IMR-90 (cell line): ENCODE measurements at regions not wholly inside any gene's neighbourhood (a gene's known extent, or its start where the extent isn't known, plus 50 kb on each side); places are given as distances from the start of the nearest gene placed in this dataset.

Experiments
- ATAC-seq: fragments of 200-7000 bp; cut with Tn5 transposase; 2 replicates; pipeline ENCODE4 v1.9.1; 2020; ENCODE audit warnings: low read depth, mild to moderate bottlenecking, moderate library complexity
- BruUV-seq: library from RNA; stranded (reverse); fragments of 400-500 nt; replicated peaks from 2 replicates; lab custom pipeline; 2021; lab: Mats Ljungman, UMichigan
- CTCF ChIA-PET: fragments of 300-600 bp; formaldehyde crosslinking; extraction: SDS; loops from one replicate; lab custom pipeline; 2021; ENCODE audit warnings: antibody characterized with exemption; lab: Yijun Ruan, JAX
- POLR2A ChIA-PET: fragments of 300-600 bp; sonication (Branson Sonifier 250); formaldehyde crosslinking; loops from one replicate; lab custom pipeline; 2022; ENCODE audit warnings: antibody characterized with exemption; ENCODE audit not compliant: unreplicated experiment; lab: Charles Lee
- DNase-seq: peaks from one replicate; pipeline ENCODE4 v3.0.0; 2013
- H2AFZ ChIP-seq: replicated peaks from 2 replicates; pipeline ENCODE3; 2013; ENCODE audit warnings: low read length, mild to moderate bottlenecking; ENCODE audit not compliant: poor library complexity
- H2AK5ac ChIP-seq: 2 replicates; pipeline ENCODE4 v1.6.1; 2013; ENCODE audit warnings: low read depth, low read length, inconsistent platforms
- H2AK9ac ChIP-seq: replicated peaks from 2 replicates; pipeline ENCODE3; 2013; ENCODE audit warnings: mild to moderate bottlenecking, low read depth, low read length, moderate library complexity; ENCODE audit not compliant: poor library complexity
- H2BK120ac ChIP-seq: 2 replicates; pipeline ENCODE4 v1.6.1; 2013; ENCODE audit warnings: low read depth, low read length, inconsistent platforms
- H2BK15ac ChIP-seq: 3 replicates; pipeline ENCODE4 v1.6.1; 2013; ENCODE audit warnings: low read depth, low read length, inconsistent platforms
- H2BK20ac ChIP-seq: 2 replicates; pipeline ENCODE4 v1.6.1; 2013; ENCODE audit warnings: low read depth, mild to moderate bottlenecking, inconsistent platforms, low read length, moderate library complexity
- H2BK5ac ChIP-seq: 2 replicates; pipeline ENCODE4 v1.6.1; 2013; ENCODE audit warnings: mild to moderate bottlenecking, low read depth, low read length, inconsistent platforms; ENCODE audit not compliant: poor library complexity, severe bottlenecking
- H3K14ac ChIP-seq: replicated peaks from 2 replicates; pipeline ENCODE4 v1.6.1; 2013; ENCODE audit warnings: low read depth, low read length, inconsistent platforms
- H3K18ac ChIP-seq: 2 replicates; pipeline ENCODE4 v1.6.1; 2013; ENCODE audit warnings: low read depth, low read length, control low read depth
- H3K23ac ChIP-seq: 2 replicates; pipeline ENCODE4 v1.6.1; 2013; ENCODE audit warnings: low read depth, low read length, inconsistent platforms
- H3K27ac ChIP-seq: 2 replicates; pipeline ENCODE4 v1.5.1; 2013; ENCODE audit warnings: mild to moderate bottlenecking, control low read depth, low read length; ENCODE audit not compliant: insufficient read depth
- H3K27me3 ChIP-seq: 2 replicates; pipeline ENCODE4 v1.6.1; 2013; ENCODE audit warnings: low read length; ENCODE audit not compliant: control insufficient read depth, insufficient read depth
- H3K36me3 ChIP-seq: 2 replicates; pipeline ENCODE4 v1.6.1; 2013; ENCODE audit warnings: low read length, mixed read lengths; ENCODE audit not compliant: control insufficient read depth, insufficient read depth
- H3K4ac ChIP-seq: 2 replicates; pipeline ENCODE4 v1.6.1; 2013; ENCODE audit warnings: low read depth, low read length, inconsistent platforms
- H3K4me1 ChIP-seq: 2 replicates; pipeline ENCODE4 v1.6.1; 2013; ENCODE audit warnings: low read length, mixed read lengths; ENCODE audit not compliant: control insufficient read depth, insufficient read depth
- H3K4me2 ChIP-seq: 2 replicates; pipeline ENCODE4 v1.6.1; 2013; ENCODE audit warnings: low read depth, mild to moderate bottlenecking, control low read depth, low read length, moderate library complexity
- H3K4me3 ChIP-seq: 2 replicates; pipeline ENCODE4 v1.5.1; 2013; ENCODE audit warnings: low read depth, mild to moderate bottlenecking, control low read depth, low read length, moderate library complexity; ENCODE audit not compliant: insufficient read depth
- H3K56ac ChIP-seq: 2 replicates; pipeline ENCODE4 v1.6.1; 2013; ENCODE audit warnings: low read length, inconsistent platforms; ENCODE audit not compliant: insufficient read depth; ENCODE audit errors: extremely low read depth
- H3K79me1 ChIP-seq, 2 experiments: 2 replicates each; pipeline ENCODE4 v1.6.1; 2013; ENCODE audit warnings: low read length in 2 of 2, inconsistent platforms in 1 of 2, low read depth in 1 of 2
- H3K9ac ChIP-seq: 2 replicates; pipeline ENCODE4 v1.6.1; 2013; ENCODE audit warnings: low read depth, low read length, control low read depth
- H3K9me1 ChIP-seq: 2 replicates; pipeline ENCODE4 v1.6.1; 2013; ENCODE audit warnings: low read length, inconsistent platforms; ENCODE audit not compliant: insufficient read depth
- H3K9me3 ChIP-seq: 2 replicates; pipeline ENCODE4 v1.6.1; 2013; ENCODE audit warnings: low read length; ENCODE audit not compliant: control insufficient read depth, insufficient read depth
- H4K20me1 ChIP-seq: 2 replicates; pipeline ENCODE4 v1.6.1; 2013; ENCODE audit warnings: low read length, inconsistent platforms; ENCODE audit not compliant: insufficient read depth
- H4K5ac ChIP-seq: 2 replicates; pipeline ENCODE4 v1.6.1; 2013; ENCODE audit warnings: mild to moderate bottlenecking, low read depth, low read length, control low read depth
- H4K8ac ChIP-seq, 2 experiments: 2 replicates each; pipeline ENCODE4 v1.6.1; 2013; ENCODE audit warnings: low read depth in 2 of 2, low read length in 2 of 2, control low read depth in 1 of 2, inconsistent platforms in 1 of 2
- H4K91ac ChIP-seq: 2 replicates; pipeline ENCODE4 v1.6.1; 2013; ENCODE audit warnings: low read depth, low read length, inconsistent platforms; ENCODE audit not compliant: insufficient read depth
- BHLHE40 ChIP-seq: fragments of 150-350 bp; IDR thresholded peaks from 2 replicates; pipeline ENCODE4 v1.6.1; 2016; ENCODE audit warnings: mild to moderate bottlenecking, low read depth, low read length
- CEBPB ChIP-seq: IDR thresholded peaks from 2 replicates; pipeline ENCODE4 v1.6.1; 2012; ENCODE audit warnings: low read depth, low read length, improper control_type of control experiment
- CHD1 ChIP-seq: IDR thresholded peaks from 2 replicates; pipeline ENCODE4 v1.6.1; 2012; ENCODE audit warnings: low read depth, low read length, improper control_type of control experiment
- ELK1 ChIP-seq: fragments of 150-350 bp; IDR thresholded peaks from 2 replicates; pipeline ENCODE4 v1.6.1; 2016; ENCODE audit warnings: low read depth, mild to moderate bottlenecking, low read length, moderate library complexity, borderline replicate concordance
- FOS ChIP-seq: fragments of 150-350 bp; IDR thresholded peaks from 2 replicates; pipeline ENCODE4 v1.6.1; 2016; ENCODE audit warnings: low read depth, low read length
- MAFK ChIP-seq: IDR thresholded peaks from 2 replicates; pipeline ENCODE4 v1.6.1; 2012; ENCODE audit warnings: low read depth, low read length, improper control_type of control experiment
- MAZ ChIP-seq: IDR thresholded peaks from 2 replicates; pipeline ENCODE4 v1.6.1; 2012; ENCODE audit warnings: low read depth, mild to moderate bottlenecking, low read length, improper control_type of control experiment, moderate library complexity, borderline replicate concordance
- MXI1 ChIP-seq: IDR thresholded peaks from 2 replicates; pipeline ENCODE4 v1.6.1; 2012; ENCODE audit warnings: low read depth, mild to moderate bottlenecking, low read length, moderate library complexity, borderline replicate concordance
- NFE2L2 ChIP-seq: fragments of 150-350 bp; IDR thresholded peaks from 2 replicates; pipeline ENCODE4 v1.6.1; 2016; ENCODE audit warnings: low read depth, mild to moderate bottlenecking, low read length
- RAD21 ChIP-seq: IDR thresholded peaks from 2 replicates; pipeline ENCODE4 v1.6.1; 2012; ENCODE audit warnings: low read length, improper control_type of control experiment
- RFX5 ChIP-seq: IDR thresholded peaks from 2 replicates; pipeline ENCODE4 v1.8.0; 2012; ENCODE audit warnings: low read depth, mild to moderate bottlenecking, low read length, moderate library complexity
- WGBS, 2 experiments: methylation state at CpG; one replicate each; pipeline versions ENCODE4 v1.1.5 to v1.1.7; 2013; ENCODE audit warnings: missing lambda C conversion rate in 2 of 2; ENCODE audit not compliant: insufficient read length in 1 of 2; ENCODE audit errors: extremely low coverage in 2 of 2; 5-methylcytosine and 5-hydroxymethylcytosine counted together
- dilution Hi-C: fragments of 300-500 bp; cut with HindIII; formaldehyde crosslinking; loops from one replicate; pipeline ENCODE4 v1.14.3; 2018; ENCODE audit warnings: low sequenced_read_pairs; ENCODE audit not compliant: unreplicated experiment
- in situ Hi-C: fragments of 300-500 bp; cut with MboI; formaldehyde crosslinking; loops from 3 replicates; pipeline ENCODE4 v1.14.3; 2019; ENCODE audit warnings: low sequenced_read_pairs, inconsistent platforms, mixed read lengths
- intact Hi-C: fragments of 100-400 bp; cut with micrococcal nuclease; formaldehyde crosslinking; loops from 2 replicates; pipeline ENCODE4 v1.10.0; 2022

- Histone ChIP-seq H3K56ac (no peak overlapping the region), H2BK15ac (no peak overlapping the region), H3K4ac (no peak overlapping the region), H3K23ac (no peak overlapping the region), H4K8ac (no peak overlapping the region), H4K91ac (no peak overlapping the region), H2AK9ac (no peak overlapping the region), H4K20me1 (no peaks in the 10 kb centered on the region), H3K9me1 (no peaks in the 10 kb centered on the region), H4K5ac (no peak overlapping the region), H3K14ac (no peak overlapping the region), H2AK5ac (no peak overlapping the region), H3K9ac (no peak overlapping the region), H2BK120ac (no peak overlapping the region), H3K4me3 (no peak overlapping the region), H3K36me3 (no peaks in the 10 kb centered on the region), H2AFZ (no peak overlapping the region), H2BK5ac (no peak overlapping the region), H3K4me2 (no peak overlapping the region), H3K4me1 (no peaks in the 10 kb centered on the region), H3K27me3 (no peaks in the 10 kb centered on the region), H3K9me3 (no peaks in the 10 kb centered on the region), H2BK20ac (no peak overlapping the region), H3K27ac (no peak overlapping the region), H3K18ac (no peak overlapping the region), H3K79me1 (no peaks in the 10 kb centered on the region)
- ATAC-seq (no peak), DNase-seq (no peak)
- ChIA-PET POLR2A (no interaction called here), CTCF (no interaction called here)
- TF ChIP-seq FOS: no peak
- no peak for TF ChIP-seq CHD1
- TF ChIP-seq ELK1: no peak
- no peak for TF ChIP-seq MAZ
- no peak for TF ChIP-seq NFE2L2
- TF ChIP-seq CEBPB: no peak
- no peak for TF ChIP-seq RAD21
- TF ChIP-seq RFX5: no peak
- no peak for TF ChIP-seq MAFK
- no peak for TF ChIP-seq BHLHE40
- no peak for TF ChIP-seq MXI1
- WGBS, 2 experiments: no CpG with 5 or more reads among the region's 1 CpG
- BruUV-seq: no TSS peak
- dilution Hi-C loops (no loop called here), intact Hi-C loops (no loop called here), in situ Hi-C loops (no loop called here)
Observed at GRCh38 chr4:60404027-60404426, 796.1 kb upstream of the ADGRL3 start.
